Fibroblast of lung (primary cell): ENCODE measurements at regions not wholly inside any gene's neighbourhood (a gene's known extent, or its start where the extent isn't known, plus 50 kb on each side); places are given as distances from the start of the nearest gene placed in this dataset.

ENCODE experiments used
- EZH2 ChIP-seq: IDR thresholded peaks from 2 replicates; pipeline ENCODE4 v1.5.1; 2012; ENCODE audit warnings: low read length, control low read depth, mild to moderate bottlenecking; ENCODE audit errors: missing control alignments
- TF ChIP-seq, protein P1 (sequence below), 2 donors: IDR thresholded peaks in 1 of 2; conservative IDR thresholded peaks in 1 of 2; 1 replicate in 1 of 2; 2 replicates in 1 of 2; pipeline ENCODE4 v1.5.1; 2011 to 2012; ENCODE audit warnings: low read length in 2 of 2, control low read depth in 1 of 2, inconsistent platforms in 1 of 2, low read depth in 1 of 2, mild to moderate bottlenecking in 1 of 2

DNA sequence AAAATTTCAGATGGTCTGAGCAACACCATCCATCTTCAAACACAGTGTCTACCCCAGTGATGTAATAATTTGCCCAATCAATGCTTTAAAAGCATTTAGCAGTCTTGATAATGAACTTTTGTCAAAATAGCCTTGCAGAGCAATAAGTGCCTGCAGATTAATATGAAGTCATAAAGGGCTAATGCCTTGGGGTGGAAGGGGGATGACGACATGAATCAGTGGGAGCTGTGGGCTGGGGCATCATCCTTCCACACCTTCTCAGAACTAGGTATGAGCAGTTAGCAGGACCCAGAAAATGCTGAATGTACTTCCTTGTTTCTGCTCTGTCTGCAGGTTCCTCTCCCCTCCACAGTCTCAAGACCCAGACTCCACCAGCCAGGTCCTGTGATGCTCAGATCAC is 166.2 kb upstream of the MAFB start:
- TF ChIP-seq, protein P1, sequence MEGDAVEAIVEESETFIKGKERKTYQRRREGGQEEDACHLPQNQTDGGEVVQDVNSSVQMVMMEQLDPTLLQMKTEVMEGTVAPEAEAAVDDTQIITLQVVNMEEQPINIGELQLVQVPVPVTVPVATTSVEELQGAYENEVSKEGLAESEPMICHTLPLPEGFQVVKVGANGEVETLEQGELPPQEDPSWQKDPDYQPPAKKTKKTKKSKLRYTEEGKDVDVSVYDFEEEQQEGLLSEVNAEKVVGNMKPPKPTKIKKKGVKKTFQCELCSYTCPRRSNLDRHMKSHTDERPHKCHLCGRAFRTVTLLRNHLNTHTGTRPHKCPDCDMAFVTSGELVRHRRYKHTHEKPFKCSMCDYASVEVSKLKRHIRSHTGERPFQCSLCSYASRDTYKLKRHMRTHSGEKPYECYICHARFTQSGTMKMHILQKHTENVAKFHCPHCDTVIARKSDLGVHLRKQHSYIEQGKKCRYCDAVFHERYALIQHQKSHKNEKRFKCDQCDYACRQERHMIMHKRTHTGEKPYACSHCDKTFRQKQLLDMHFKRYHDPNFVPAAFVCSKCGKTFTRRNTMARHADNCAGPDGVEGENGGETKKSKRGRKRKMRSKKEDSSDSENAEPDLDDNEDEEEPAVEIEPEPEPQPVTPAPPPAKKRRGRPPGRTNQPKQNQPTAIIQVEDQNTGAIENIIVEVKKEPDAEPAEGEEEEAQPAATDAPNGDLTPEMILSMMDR (conservative IDR thresholded peaks at IDR 0.05 in 1 of 2, IDR thresholded peaks at IDR 0.05 in 1 of 2; ENCODE audit: low read depth in 1 of 2, low read length in 2 of 2), result no peak
- TF ChIP-seq EZH2, result no peak
